ENCODE measurements at regions not wholly inside any gene's neighbourhood (a gene's known extent, or its start where the extent isn't known, plus 50 kb on each side); places are given as distances from the start of the nearest gene placed in this dataset.
"Not testable (repeated sequence)": the region's sequence is repeated elsewhere in the genome, so short reads cannot be mapped to it uniquely, and the experiment has no call there.

GRCh38 chr16:29304251-29304650 lies 102.3 kb downstream of the NPIPB11 start:
- DNase-seq (ENCODE audit: low spot score in 2 of 2) (no peak), ATAC-seq (replicated peaks; ENCODE audit: extremely low read depth, poor library complexity, severe bottlenecking) (no peak)
- Mint-ChIP-seq H3K4me3 (no peak overlapping the region), H3K4me1 (peaks cover 7% of the 10 kb centered on the region), H3K9me3 (no peaks in the 10 kb centered on the region), H3K36me3 (ENCODE audit: insufficient read depth) (peaks cover 2% of the 10 kb centered on the region), H3K27ac (ENCODE audit: low read depth) (no peak overlapping the region), H3K27me3 (no peaks in the 10 kb centered on the region)

- Mint-ChIP-seq H3K27ac (ENCODE audit: low read depth) (no peak overlapping the region), H3K4me1 (peaks cover 5% of the 10 kb centered on the region)
- no peak for ATAC-seq (replicated peaks; ENCODE audit: extremely low read depth, poor library complexity, severe bottlenecking)
Measured at GRCh38 chr16:29303520-29303919, 103.0 kb downstream of the NPIPB11 start.

GRCh38 chr16:29302976-29303375 lies 103.5 kb downstream of the NPIPB11 start:
- Mint-ChIP-seq H3K27ac (ENCODE audit: low read depth) (no peak overlapping the region), H3K36me3 (ENCODE audit: insufficient read depth) (peaks cover 2% of the 10 kb centered on the region), H3K4me3 (no peak overlapping the region), H3K27me3 (no peaks in the 10 kb centered on the region), H3K4me1 (peaks cover 5% of the 10 kb centered on the region), H3K9me3 (no peaks in the 10 kb centered on the region)
- ATAC-seq (replicated peaks; ENCODE audit: extremely low read depth, poor library complexity, severe bottlenecking) (no peak), DNase-seq (ENCODE audit: low spot score in 2 of 2) (no peak)

More at GRCh38 chr16:29303520-29303919, 103.0 kb downstream of the NPIPB11 start:
- peaks cover 2% of the 10 kb centered on the region for H3K36me3 Mint-ChIP-seq (ENCODE audit: insufficient read depth)
- H3K27me3 Mint-ChIP-seq = no peaks in the 10 kb centered on the region
- no peak for DNase-seq (ENCODE audit: low spot score in 2 of 2)
- no peaks in the 10 kb centered on the region for H3K9me3 Mint-ChIP-seq
- H3K4me3 Mint-ChIP-seq = no peak overlapping the region

- H3K9me3 Mint-ChIP-seq; H3K36me3 Mint-ChIP-seq (ENCODE audit: insufficient read depth): not testable (repeated sequence)
Measured at GRCh38 chr16:29302433-29302832, 104.1 kb downstream of the NPIPB11 start.

GRCh38 chr16:29301662-29302285 lies 104.7 kb downstream of the NPIPB11 start:
- not testable (repeated sequence) for ATAC-seq (replicated peaks; ENCODE audit: extremely low read depth, poor library complexity, severe bottlenecking); DNase-seq (ENCODE audit: low spot score in 2 of 2); H3K27ac Mint-ChIP-seq (ENCODE audit: low read depth); H3K9me3 Mint-ChIP-seq; H3K36me3 Mint-ChIP-seq (ENCODE audit: insufficient read depth); H3K4me3 Mint-ChIP-seq; H3K4me1 Mint-ChIP-seq; H3K27me3 Mint-ChIP-seq

More at GRCh38 chr16:29302433-29302832, 104.1 kb downstream of the NPIPB11 start:
- ATAC-seq (replicated peaks; ENCODE audit: extremely low read depth, poor library complexity, severe bottlenecking); DNase-seq (ENCODE audit: low spot score in 2 of 2); H3K27ac Mint-ChIP-seq (ENCODE audit: low read depth); H3K4me3 Mint-ChIP-seq; H3K4me1 Mint-ChIP-seq; H3K27me3 Mint-ChIP-seq: not testable (repeated sequence)

- H3K4me3 Mint-ChIP-seq; H3K9me3 Mint-ChIP-seq; H3K4me1 Mint-ChIP-seq; ATAC-seq (replicated peaks; ENCODE audit: extremely low read depth, poor library complexity, severe bottlenecking); H3K27me3 Mint-ChIP-seq; DNase-seq (ENCODE audit: low spot score in 2 of 2); H3K36me3 Mint-ChIP-seq (ENCODE audit: insufficient read depth): not testable (repeated sequence)
- peak overlapping the region; percentile 67 for H3K27ac Mint-ChIP-seq (ENCODE audit: low read depth)
Measured at GRCh38 chr16:29300541-29301535, 105.7 kb downstream of the NPIPB11 start.

- not testable (repeated sequence) for H3K36me3 Mint-ChIP-seq (ENCODE audit: insufficient read depth); H3K4me3 Mint-ChIP-seq; H3K27me3 Mint-ChIP-seq; H3K4me1 Mint-ChIP-seq; H3K9me3 Mint-ChIP-seq; DNase-seq (ENCODE audit: low spot score in 2 of 2)
- peak; percentile 58 for ATAC-seq (replicated peaks; ENCODE audit: extremely low read depth, poor library complexity, severe bottlenecking)
- peak overlapping the region; percentile 67 for H3K27ac Mint-ChIP-seq (ENCODE audit: low read depth)
Measured at GRCh38 chr16:29300030-29300491, 106.5 kb downstream of the NPIPB11 start.

GRCh38 chr16:29298997-29299396 lies 107.5 kb downstream of the NPIPB11 start:
- DNase-seq (ENCODE audit: low spot score in 2 of 2); H3K4me3 Mint-ChIP-seq; H3K36me3 Mint-ChIP-seq (ENCODE audit: insufficient read depth); H3K9me3 Mint-ChIP-seq; H3K27me3 Mint-ChIP-seq; ATAC-seq (replicated peaks; ENCODE audit: extremely low read depth, poor library complexity, severe bottlenecking); H3K27ac Mint-ChIP-seq (ENCODE audit: low read depth); H3K4me1 Mint-ChIP-seq: not testable (repeated sequence)

GRCh38 chr16:29298307-29298706 lies 108.2 kb downstream of the NPIPB11 start:
- not testable (repeated sequence) for DNase-seq (ENCODE audit: low spot score in 2 of 2); H3K27ac Mint-ChIP-seq (ENCODE audit: low read depth); H3K9me3 Mint-ChIP-seq; H3K4me3 Mint-ChIP-seq; H3K36me3 Mint-ChIP-seq (ENCODE audit: insufficient read depth); H3K27me3 Mint-ChIP-seq; H3K4me1 Mint-ChIP-seq; ATAC-seq (replicated peaks; ENCODE audit: extremely low read depth, poor library complexity, severe bottlenecking)

- H3K27ac Mint-ChIP-seq (ENCODE audit: low read depth); DNase-seq (ENCODE audit: low spot score in 2 of 2); H3K4me3 Mint-ChIP-seq; H3K36me3 Mint-ChIP-seq (ENCODE audit: insufficient read depth); H3K9me3 Mint-ChIP-seq; H3K27me3 Mint-ChIP-seq; H3K4me1 Mint-ChIP-seq; ATAC-seq (replicated peaks; ENCODE audit: extremely low read depth, poor library complexity, severe bottlenecking): not testable (repeated sequence)
Measured at GRCh38 chr16:29297809-29298177, 108.7 kb downstream of the NPIPB11 start.

- H3K27ac Mint-ChIP-seq (ENCODE audit: low read depth); ATAC-seq (replicated peaks; ENCODE audit: extremely low read depth, poor library complexity, severe bottlenecking); H3K4me3 Mint-ChIP-seq; DNase-seq (ENCODE audit: low spot score in 2 of 2); H3K36me3 Mint-ChIP-seq (ENCODE audit: insufficient read depth); H3K4me1 Mint-ChIP-seq; H3K9me3 Mint-ChIP-seq; H3K27me3 Mint-ChIP-seq: not testable (repeated sequence)
Measured at GRCh38 chr16:29297144-29297808, 109.2 kb downstream of the NPIPB11 start.

GRCh38 chr16:29296176-29296575 lies 110.3 kb downstream of the NPIPB11 start:
- peaks cover 14% of the 10 kb centered on the region for H3K4me1 Mint-ChIP-seq
- not testable (repeated sequence) for H3K36me3 Mint-ChIP-seq (ENCODE audit: insufficient read depth); H3K4me3 Mint-ChIP-seq; H3K27ac Mint-ChIP-seq (ENCODE audit: low read depth); H3K9me3 Mint-ChIP-seq; H3K27me3 Mint-ChIP-seq; DNase-seq (ENCODE audit: low spot score in 2 of 2); ATAC-seq (replicated peaks; ENCODE audit: extremely low read depth, poor library complexity, severe bottlenecking)
